ENCODE measurements at regions not wholly inside any gene's neighbourhood (a gene's known extent, or its start where the extent isn't known, plus 50 kb on each side); places are given as distances from the start of the nearest gene placed in this dataset.

DNA sequence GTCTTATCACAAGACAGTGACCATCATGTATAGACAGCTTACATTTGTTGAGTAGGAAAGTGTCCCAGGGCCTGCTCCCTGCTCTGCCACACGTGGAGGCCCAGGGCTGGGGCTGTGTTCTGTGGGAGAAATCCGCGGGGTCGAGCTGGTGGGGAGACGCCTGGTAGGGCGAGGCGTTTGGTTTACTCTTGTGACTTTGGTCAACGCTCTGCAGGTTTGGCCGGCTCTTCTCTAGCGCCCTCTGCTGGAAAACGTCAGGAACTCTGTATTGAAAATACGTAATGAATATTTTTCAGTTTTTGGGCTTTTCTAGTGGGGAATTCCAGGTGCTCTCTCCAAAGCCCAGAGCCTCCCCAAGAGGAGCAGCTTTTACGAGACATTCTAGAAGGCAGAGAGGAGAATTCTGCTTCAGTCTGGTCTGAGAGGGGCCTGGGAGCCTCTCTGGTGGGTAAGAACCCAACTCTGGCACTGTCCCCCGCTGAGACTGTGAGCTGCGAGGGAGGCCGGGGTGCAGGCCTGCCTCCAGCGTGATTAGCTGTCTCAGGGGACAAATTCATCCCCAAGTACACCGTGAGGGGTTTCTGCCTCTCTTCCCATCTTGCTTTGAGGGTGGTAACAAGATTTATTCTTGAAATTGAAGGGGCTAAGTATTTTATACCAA lies 112.6 kb upstream of the RALGAPA2 start (continued):
- TF ChIP-seq, protein P1, sequence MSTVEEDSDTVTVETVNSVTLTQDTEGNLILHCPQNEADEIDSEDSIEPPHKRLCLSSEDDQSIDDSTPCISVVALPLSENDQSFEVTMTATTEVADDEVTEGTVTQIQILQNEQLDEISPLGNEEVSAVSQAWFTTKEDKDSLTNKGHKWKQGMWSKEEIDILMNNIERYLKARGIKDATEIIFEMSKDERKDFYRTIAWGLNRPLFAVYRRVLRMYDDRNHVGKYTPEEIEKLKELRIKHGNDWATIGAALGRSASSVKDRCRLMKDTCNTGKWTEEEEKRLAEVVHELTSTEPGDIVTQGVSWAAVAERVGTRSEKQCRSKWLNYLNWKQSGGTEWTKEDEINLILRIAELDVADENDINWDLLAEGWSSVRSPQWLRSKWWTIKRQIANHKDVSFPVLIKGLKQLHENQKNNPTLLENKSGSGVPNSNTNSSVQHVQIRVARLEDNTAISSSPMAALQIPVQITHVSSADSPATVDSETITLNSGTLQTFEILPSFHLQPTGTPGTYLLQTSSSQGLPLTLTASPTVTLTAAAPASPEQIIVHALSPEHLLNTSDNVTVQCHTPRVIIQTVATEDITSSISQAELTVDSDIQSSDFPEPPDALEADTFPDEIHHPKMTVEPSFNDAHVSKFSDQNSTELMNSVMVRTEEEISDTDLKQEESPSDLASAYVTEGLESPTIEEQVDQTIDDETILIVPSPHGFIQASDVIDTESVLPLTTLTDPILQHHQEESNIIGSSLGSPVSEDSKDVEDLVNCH (CRISPR knock-in tag; IDR thresholded peaks at IDR 0.05), result no peak
- TF ChIP-seq MEF2D (CRISPR knock-in tag; IDR thresholded peaks at IDR 0.05) (no peak), ZNF792 (CRISPR knock-in tag; IDR thresholded peaks at IDR 0.05) (0 out of 2 replicates have a peak, but pooled peaks have one; percentile 37), ZNF557 (CRISPR knock-in tag; IDR thresholded peaks at IDR 0.05) (no peak), ARID3A (IDR thresholded peaks at IDR 0.05; ENCODE audit: low read depth, low read length) (no peak), ZNF530 (CRISPR knock-in tag; IDR thresholded peaks at IDR 0.05; ENCODE audit: low read depth) (no peak), TBL1XR1 (IDR thresholded peaks at IDR 0.05; ENCODE audit: borderline replicate concordance, low read length, partially characterized antibody) (no peak), MATR3 (CRISPR knock-in tag; IDR thresholded peaks at IDR 0.05) (no peak), CENPT (CRISPR knock-in tag; IDR thresholded peaks at IDR 0.05; ENCODE audit: low read depth) (no peak), ZSCAN20 (CRISPR knock-in tag; IDR thresholded peaks at IDR 0.05; ENCODE audit: borderline replicate concordance) (no peak), MYPOP (CRISPR knock-in tag; IDR thresholded peaks at IDR 0.05) (no peak), SRSF9 (IDR thresholded peaks at IDR 0.05; ENCODE audit: borderline replicate concordance, insufficient read depth, low read depth, low read length, poor library complexity, severe bottlenecking) (no peak), MLLT10 (CRISPR knock-in tag; IDR thresholded peaks at IDR 0.05) (no peak)
- TF ChIP-seq, protein P2, sequence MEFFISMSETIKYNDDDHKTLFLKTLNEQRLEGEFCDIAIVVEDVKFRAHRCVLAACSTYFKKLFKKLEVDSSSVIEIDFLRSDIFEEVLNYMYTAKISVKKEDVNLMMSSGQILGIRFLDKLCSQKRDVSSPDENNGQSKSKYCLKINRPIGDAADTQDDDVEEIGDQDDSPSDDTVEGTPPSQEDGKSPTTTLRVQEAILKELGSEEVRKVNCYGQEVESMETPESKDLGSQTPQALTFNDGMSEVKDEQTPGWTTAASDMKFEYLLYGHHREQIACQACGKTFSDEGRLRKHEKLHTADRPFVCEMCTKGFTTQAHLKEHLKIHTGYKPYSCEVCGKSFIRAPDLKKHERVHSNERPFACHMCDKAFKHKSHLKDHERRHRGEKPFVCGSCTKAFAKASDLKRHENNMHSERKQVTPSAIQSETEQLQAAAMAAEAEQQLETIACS (CRISPR knock-in tag; IDR thresholded peaks at IDR 0.05), result no peak
- TF ChIP-seq, protein P3, sequence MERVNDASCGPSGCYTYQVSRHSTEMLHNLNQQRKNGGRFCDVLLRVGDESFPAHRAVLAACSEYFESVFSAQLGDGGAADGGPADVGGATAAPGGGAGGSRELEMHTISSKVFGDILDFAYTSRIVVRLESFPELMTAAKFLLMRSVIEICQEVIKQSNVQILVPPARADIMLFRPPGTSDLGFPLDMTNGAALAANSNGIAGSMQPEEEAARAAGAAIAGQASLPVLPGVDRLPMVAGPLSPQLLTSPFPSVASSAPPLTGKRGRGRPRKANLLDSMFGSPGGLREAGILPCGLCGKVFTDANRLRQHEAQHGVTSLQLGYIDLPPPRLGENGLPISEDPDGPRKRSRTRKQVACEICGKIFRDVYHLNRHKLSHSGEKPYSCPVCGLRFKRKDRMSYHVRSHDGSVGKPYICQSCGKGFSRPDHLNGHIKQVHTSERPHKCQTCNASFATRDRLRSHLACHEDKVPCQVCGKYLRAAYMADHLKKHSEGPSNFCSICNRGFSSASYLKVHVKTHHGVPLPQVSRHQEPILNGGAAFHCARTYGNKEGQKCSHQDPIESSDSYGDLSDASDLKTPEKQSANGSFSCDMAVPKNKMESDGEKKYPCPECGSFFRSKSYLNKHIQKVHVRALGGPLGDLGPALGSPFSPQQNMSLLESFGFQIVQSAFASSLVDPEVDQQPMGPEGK (CRISPR knock-in tag; IDR thresholded peaks at IDR 0.05), result no peak
- TF ChIP-seq, protein P4, sequence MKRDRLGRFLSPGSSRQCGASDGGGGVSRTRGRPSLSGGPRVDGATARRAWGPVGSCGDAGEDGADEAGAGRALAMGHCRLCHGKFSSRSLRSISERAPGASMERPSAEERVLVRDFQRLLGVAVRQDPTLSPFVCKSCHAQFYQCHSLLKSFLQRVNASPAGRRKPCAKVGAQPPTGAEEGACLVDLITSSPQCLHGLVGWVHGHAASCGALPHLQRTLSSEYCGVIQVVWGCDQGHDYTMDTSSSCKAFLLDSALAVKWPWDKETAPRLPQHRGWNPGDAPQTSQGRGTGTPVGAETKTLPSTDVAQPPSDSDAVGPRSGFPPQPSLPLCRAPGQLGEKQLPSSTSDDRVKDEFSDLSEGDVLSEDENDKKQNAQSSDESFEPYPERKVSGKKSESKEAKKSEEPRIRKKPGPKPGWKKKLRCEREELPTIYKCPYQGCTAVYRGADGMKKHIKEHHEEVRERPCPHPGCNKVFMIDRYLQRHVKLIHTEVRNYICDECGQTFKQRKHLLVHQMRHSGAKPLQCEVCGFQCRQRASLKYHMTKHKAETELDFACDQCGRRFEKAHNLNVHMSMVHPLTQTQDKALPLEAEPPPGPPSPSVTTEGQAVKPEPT (CRISPR knock-in tag; IDR thresholded peaks at IDR 0.05; ENCODE audit: low read depth), result no peak
